ENCODE measurements at regions not wholly inside any gene's neighbourhood (a gene's known extent, or its start where the extent isn't known, plus 50 kb on each side); places are given as distances from the start of the nearest gene placed in this dataset.

GRCh38 chr5:135117590-135117989 lies 83.6 kb upstream of the PITX1 start:
- DNase-seq = no peak
- peaks cover 2% of the 10 kb centered on the region; the same call in 1 of the 2 replicates for H3K4me1 ChIP-seq
- H3K27me3 ChIP-seq = no peaks in the 10 kb centered on the region
- no peak for TF ChIP-seq CTCF (IDR thresholded peaks at IDR 0.05; ENCODE audit: low read depth, low read length)
- no peaks in the 10 kb centered on the region for H3K36me3 ChIP-seq
- no peaks in the 10 kb centered on the region for H3K9me3 ChIP-seq
- H3K4me3 ChIP-seq (ENCODE audit: low read depth, low read length) = no peak overlapping the region

GRCh38 chr5:135116160-135116561 lies 82.1 kb upstream of the PITX1 start:
- Histone ChIP-seq H3K4me3 (ENCODE audit: low read depth, low read length) (no peak overlapping the region), H3K4me1 (peaks cover 2% of the 10 kb centered on the region; the same call in 1 of the 2 replicates), H3K9me3 (no peaks in the 10 kb centered on the region), H3K36me3 (no peaks in the 10 kb centered on the region), H3K27me3 (no peaks in the 10 kb centered on the region)
- no peak for DNase-seq
- TF ChIP-seq CTCF (IDR thresholded peaks at IDR 0.05; ENCODE audit: low read depth, low read length) = no peak

GRCh38 chr5:135115591-135115990 lies 81.6 kb upstream of the PITX1 start:
- no peaks in the 10 kb centered on the region for H3K27me3 ChIP-seq
- peaks cover 2% of the 10 kb centered on the region; the same call in 1 of the 2 replicates for H3K4me1 ChIP-seq
- no peaks in the 10 kb centered on the region for H3K9me3 ChIP-seq
- no peak for TF ChIP-seq CTCF (IDR thresholded peaks at IDR 0.05; ENCODE audit: low read depth, low read length)
- no peak overlapping the region for H3K4me3 ChIP-seq (ENCODE audit: low read depth, low read length)
- DNase-seq = no peak
- no peaks in the 10 kb centered on the region for H3K36me3 ChIP-seq

GRCh38 chr5:135114759-135115158 lies 80.7 kb upstream of the PITX1 start:
- Histone ChIP-seq H3K27me3 (no peaks in the 10 kb centered on the region), H3K9me3 (no peaks in the 10 kb centered on the region), H3K4me1 (peaks cover 2% of the 10 kb centered on the region; the same call in 1 of the 2 replicates), H3K36me3 (no peaks in the 10 kb centered on the region), H3K4me3 (ENCODE audit: low read depth, low read length) (no peak overlapping the region)
- DNase-seq = no peak
- no peak for TF ChIP-seq CTCF (IDR thresholded peaks at IDR 0.05; ENCODE audit: low read depth, low read length)

GRCh38 chr5:135112008-135112725 lies 78.1 kb upstream of the PITX1 start:
- DNase-seq = no peak
- TF ChIP-seq CTCF (IDR thresholded peaks at IDR 0.05; ENCODE audit: low read depth, low read length) = no peak
- H3K9me3 ChIP-seq = no peaks in the 10 kb centered on the region
- no peaks in the 10 kb centered on the region for H3K36me3 ChIP-seq
- H3K27me3 ChIP-seq = no peaks in the 10 kb centered on the region
- peaks cover 2% of the 10 kb centered on the region; the same call in 1 of the 2 replicates for H3K4me1 ChIP-seq
- no peak overlapping the region for H3K4me3 ChIP-seq (ENCODE audit: low read depth, low read length)

GRCh38 chr5:135110785-135111596 lies 77.0 kb upstream of the PITX1 start:
- Histone ChIP-seq H3K4me1 (peaks cover 2% of the 10 kb centered on the region; the same call in 1 of the 2 replicates), H3K9me3 (no peaks in the 10 kb centered on the region), H3K36me3 (no peaks in the 10 kb centered on the region), H3K4me3 (ENCODE audit: low read depth, low read length) (no peak overlapping the region), H3K27me3 (no peaks in the 10 kb centered on the region)
- no peak for TF ChIP-seq CTCF (IDR thresholded peaks at IDR 0.05; ENCODE audit: low read depth, low read length)
- DNase-seq = no peak
